Neuronal stem cell (in vitro differentiated cells): ENCODE measurements at regions not wholly inside any gene's neighbourhood (a gene's known extent, or its start where the extent isn't known, plus 50 kb on each side); places are given as distances from the start of the nearest gene placed in this dataset.

Source experiments
- DNase-seq: peaks from one replicate; pipeline ENCODE4 v3.0.0-alpha.2; 2013; ENCODE audit warnings: low spot score
- H2AFZ ChIP-seq: one replicate; pipeline ENCODE4 v1.6.1; 2013; ENCODE audit warnings: mild to moderate bottlenecking, low read length, inconsistent platforms
- H2AK5ac ChIP-seq: 2 replicates; pipeline ENCODE4 v1.6.1; 2013; ENCODE audit warnings: low read depth, mild to moderate bottlenecking, inconsistent platforms, low read length, moderate library complexity, mixed read lengths
- H2BK120ac ChIP-seq: 2 replicates; pipeline ENCODE4 v1.6.1; 2013; ENCODE audit warnings: low read depth, mild to moderate bottlenecking, inconsistent platforms, low read length, moderate library complexity, mixed read lengths
- H2BK12ac ChIP-seq: one replicate; pipeline ENCODE4 v1.6.1; 2013; ENCODE audit warnings: low read length, inconsistent platforms
- H2BK15ac ChIP-seq: 2 replicates; pipeline ENCODE4 v1.6.1; 2013; ENCODE audit warnings: mild to moderate bottlenecking, low read length, inconsistent platforms, mixed read lengths
- H2BK5ac ChIP-seq: one replicate; pipeline ENCODE4 v1.6.1; 2013; ENCODE audit warnings: inconsistent platforms, mild to moderate bottlenecking, low read length, moderate library complexity
- H3K14ac ChIP-seq: one replicate; pipeline ENCODE4 v1.6.1; 2013; ENCODE audit warnings: low read length, inconsistent platforms
- H3K18ac ChIP-seq: 2 replicates; pipeline ENCODE4 v1.6.1; 2013; ENCODE audit warnings: low read length, inconsistent platforms
- H3K23ac ChIP-seq: 2 replicates; pipeline ENCODE4 v1.6.1; 2013; ENCODE audit warnings: low read depth, mild to moderate bottlenecking, mixed read lengths, low read length, inconsistent platforms; ENCODE audit not compliant: poor library complexity
- H3K27ac ChIP-seq: replicated peaks from 3 replicates; pipeline ENCODE4 v1.5.1; 2013; ENCODE audit warnings: low read length, inconsistent platforms
- H3K27me3 ChIP-seq, 3 experiments: 2 replicates each; pipeline ENCODE4 v1.6.1; 2013; ENCODE audit warnings: low read length in 3 of 3, mild to moderate bottlenecking in 2 of 3, inconsistent platforms in 1 of 3, low read depth in 1 of 3, mixed read lengths in 1 of 3, moderate library complexity in 1 of 3; ENCODE audit not compliant: control insufficient read depth in 3 of 3, insufficient read depth in 3 of 3
- H3K36me3 ChIP-seq, 2 donors: replicated peaks in 1 of 2; 2 replicates each; pipeline ENCODE4 v1.6.1; 2013; ENCODE audit warnings: low read length in 2 of 2; ENCODE audit not compliant: control insufficient read depth in 2 of 2, insufficient read depth in 2 of 2
- H3K4ac ChIP-seq: 2 replicates; pipeline ENCODE4 v1.6.1; 2013; ENCODE audit warnings: inconsistent platforms, mild to moderate bottlenecking, low read length, moderate library complexity
- H3K4me1 ChIP-seq, 2 donors: 1 replicate in 1 of 2; 2 replicates in 1 of 2; pipeline ENCODE4 v1.6.1; 2013; ENCODE audit warnings: low read length in 2 of 2, low read depth in 1 of 2; ENCODE audit not compliant: control insufficient read depth in 2 of 2, insufficient read depth in 1 of 2
- H3K4me2 ChIP-seq: one replicate; pipeline ENCODE4 v1.6.1; 2013; ENCODE audit warnings: mild to moderate bottlenecking, low read length, inconsistent platforms; ENCODE audit not compliant: insufficient read depth, poor library complexity, severe bottlenecking
- H3K4me3 ChIP-seq, 2 donors: 2 replicates each; pipeline ENCODE4 v1.5.1; 2013; ENCODE audit warnings: low read length in 2 of 2, mild to moderate bottlenecking in 2 of 2, inconsistent platforms in 1 of 2, moderate library complexity in 1 of 2
- H3K79me1 ChIP-seq: one replicate; pipeline ENCODE4 v1.6.1; 2013; ENCODE audit warnings: low read depth, mild to moderate bottlenecking, inconsistent platforms, low read length, moderate library complexity
- H3K9ac ChIP-seq: one replicate; pipeline ENCODE4 v1.6.1; 2013; ENCODE audit warnings: mild to moderate bottlenecking, low read depth, low read length, inconsistent platforms; ENCODE audit not compliant: poor library complexity
- H3K9me3 ChIP-seq, 2 donors: replicated peaks in 1 of 2; 2 replicates each; pipeline versions ENCODE3 to v1.6.1; 2013; ENCODE audit warnings: low read length in 2 of 2, mild to moderate bottlenecking in 2 of 2, inconsistent platforms in 1 of 2, low read depth in 1 of 2, mixed read lengths in 1 of 2, moderate library complexity in 1 of 2; ENCODE audit not compliant: control insufficient read depth in 2 of 2, insufficient read depth in 1 of 2
- H4K8ac ChIP-seq: one replicate; pipeline ENCODE4 v1.6.1; 2013; ENCODE audit warnings: low read depth, mild to moderate bottlenecking, inconsistent platforms, low read length, moderate library complexity
- H4K91ac ChIP-seq: one replicate; pipeline ENCODE4 v1.6.1; 2013; ENCODE audit warnings: low read length, low read depth, mild to moderate bottlenecking, inconsistent platforms; ENCODE audit not compliant: poor library complexity
- WGBS, 2 donors: extraction: QIAGEN DNeasy Blood & Tissue Kit; methylation state at CpG; one replicate each; pipeline ENCODE4 v1.1.7; 2013; ENCODE audit warnings: missing lambda C conversion rate in 2 of 2, mixed read lengths in 1 of 2; ENCODE audit not compliant: insufficient read length in 2 of 2, insufficient replicate concordance in 1 of 2; ENCODE audit errors: extremely low coverage in 2 of 2; 5-methylcytosine and 5-hydroxymethylcytosine counted together

- DNase-seq, result no peak
- no CpG with 5 or more reads among the region's 4 CpGs for WGBS, 2 donors
- no peak overlapping the region for H3K4me2 ChIP-seq
These were observed 108.8 kb upstream of the MCTP2 start for GRCh38 chr15:94122516-94122915.

GRCh38 chr15:94119923-94120775 lies 111.2 kb upstream of the MCTP2 start:
- H2BK15ac ChIP-seq, result no peak overlapping the region
- H3K23ac ChIP-seq, result no peak overlapping the region
- no peaks in the 10 kb centered on the region for H3K79me1 ChIP-seq
- H3K14ac ChIP-seq, result no peak overlapping the region
- no peaks in the 10 kb centered on the region for H3K9me3 ChIP-seq
- no peak overlapping the region for H2BK5ac ChIP-seq
- H3K27ac ChIP-seq, result no peak overlapping the region
- H2BK120ac ChIP-seq, result no peak overlapping the region
- no peaks in the 10 kb centered on the region for H3K36me3 ChIP-seq
- H4K8ac ChIP-seq, result no peak overlapping the region
- H2AFZ ChIP-seq, result peak overlapping the region; percentile 84
- H3K27me3 ChIP-seq, result no peaks in the 10 kb centered on the region
- H2BK12ac ChIP-seq, result no peak overlapping the region
- H3K9ac ChIP-seq, result no peak overlapping the region
- H3K4ac ChIP-seq, result no peak overlapping the region
- H3K4me1 ChIP-seq, result peaks cover 0 to 3% of the 10 kb centered on the region in 2 donors
- H3K18ac ChIP-seq, result no peak overlapping the region
- H2AK5ac ChIP-seq, result no peak overlapping the region
- DNase-seq, result peak; percentile 82
- H3K4me3 ChIP-seq, result no peak overlapping the region
- H3K4me2 ChIP-seq, result no peak overlapping the region
- WGBS, 2 donors, result no CpG with 5 or more reads among the region's 11 CpGs
- no peak overlapping the region for H4K91ac ChIP-seq

More at GRCh38 chr15:94122516-94122915, 108.8 kb upstream of the MCTP2 start:
- no peak overlapping the region for H3K14ac ChIP-seq
- no peak overlapping the region for H4K91ac ChIP-seq
- no peak overlapping the region for H2BK120ac ChIP-seq
- no peak overlapping the region for H2BK15ac ChIP-seq
- H2BK5ac ChIP-seq, result no peak overlapping the region
- no peak overlapping the region for H3K4ac ChIP-seq
- no peak overlapping the region for H2AK5ac ChIP-seq
- H3K23ac ChIP-seq, result no peak overlapping the region
- no peaks in the 10 kb centered on the region for H3K27me3 ChIP-seq
- H3K27ac ChIP-seq, result no peak overlapping the region
- H4K8ac ChIP-seq, result no peak overlapping the region
- H3K4me3 ChIP-seq, result no peak overlapping the region
- peaks cover 0 to 3% of the 10 kb centered on the region in 2 donors for H3K4me1 ChIP-seq
- no peaks in the 10 kb centered on the region for H3K9me3 ChIP-seq
- H3K18ac ChIP-seq, result no peak overlapping the region
- H3K79me1 ChIP-seq, result no peaks in the 10 kb centered on the region
- no peak overlapping the region for H2AFZ ChIP-seq
- H3K36me3 ChIP-seq, result no peaks in the 10 kb centered on the region
- H2BK12ac ChIP-seq, result no peak overlapping the region
- H3K9ac ChIP-seq, result no peak overlapping the region

GRCh38 chr15:94119298-94119811 lies 112.0 kb upstream of the MCTP2 start:
- H2AK5ac ChIP-seq, result no peak overlapping the region
- H3K27me3 ChIP-seq, result no peaks in the 10 kb centered on the region
- no peak overlapping the region for H3K4me2 ChIP-seq
- no peak overlapping the region for H3K4me3 ChIP-seq
- H3K36me3 ChIP-seq, result no peaks in the 10 kb centered on the region
- H2BK120ac ChIP-seq, result no peak overlapping the region
- H4K8ac ChIP-seq, result no peak overlapping the region
- no peak overlapping the region for H3K14ac ChIP-seq
- H3K9ac ChIP-seq, result no peak overlapping the region
- DNase-seq, result no peak
- H3K79me1 ChIP-seq, result no peaks in the 10 kb centered on the region
- H2BK15ac ChIP-seq, result no peak overlapping the region
- H2BK5ac ChIP-seq, result no peak overlapping the region
- peaks cover 0 to 3% of the 10 kb centered on the region in 2 donors for H3K4me1 ChIP-seq
- peak overlapping the region; percentile 84 for H2AFZ ChIP-seq
- H3K4ac ChIP-seq, result no peak overlapping the region
- H3K23ac ChIP-seq, result no peak overlapping the region
- H2BK12ac ChIP-seq, result no peak overlapping the region
- no peaks in the 10 kb centered on the region for H3K9me3 ChIP-seq
- peak overlapping the region; percentile 7 for H3K18ac ChIP-seq
- no CpG with 5 or more reads among the region's 6 CpGs for WGBS, 2 donors
- H3K27ac ChIP-seq, result peak overlapping the region; percentile 42
- H4K91ac ChIP-seq, result no peak overlapping the region

GRCh38 chr15:94110476-94111130 lies 120.8 kb upstream of the MCTP2 start:
- WGBS, 2 donors, result no CpG with 5 or more reads among the region's 2 CpGs
- no peaks in the 10 kb centered on the region for H3K79me1 ChIP-seq

More at GRCh38 chr15:94110476-94111130, 120.8 kb upstream of the MCTP2 start:
- no peak overlapping the region for H2BK120ac ChIP-seq
- no peak overlapping the region for H2AFZ ChIP-seq
- H3K4me2 ChIP-seq, result no peak overlapping the region
- no peak overlapping the region for H4K91ac ChIP-seq
- no peak overlapping the region for H2AK5ac ChIP-seq
- H3K36me3 ChIP-seq, result no peaks in the 10 kb centered on the region
- H3K9ac ChIP-seq, result no peak overlapping the region
- H3K4ac ChIP-seq, result no peak overlapping the region
- no peaks in the 10 kb centered on the region for H3K27me3 ChIP-seq
- peaks cover 0 to 4% of the 10 kb centered on the region in 2 donors for H3K4me1 ChIP-seq
- H3K18ac ChIP-seq, result no peak overlapping the region
- H3K4me3 ChIP-seq, result no peak overlapping the region
- no peak overlapping the region for H2BK12ac ChIP-seq
- no peak overlapping the region for H4K8ac ChIP-seq
- H2BK5ac ChIP-seq, result no peak overlapping the region
- no peak for DNase-seq
- H3K9me3 ChIP-seq, result no peaks in the 10 kb centered on the region
- H3K14ac ChIP-seq, result no peak overlapping the region
- no peak overlapping the region for H3K23ac ChIP-seq
- no peak overlapping the region for H3K27ac ChIP-seq
- H2BK15ac ChIP-seq, result no peak overlapping the region
